ENCODE measurements at regions not wholly inside any gene's neighbourhood (a gene's known extent, or its start where the extent isn't known, plus 50 kb on each side); places are given as distances from the start of the nearest gene placed in this dataset.

DNA sequence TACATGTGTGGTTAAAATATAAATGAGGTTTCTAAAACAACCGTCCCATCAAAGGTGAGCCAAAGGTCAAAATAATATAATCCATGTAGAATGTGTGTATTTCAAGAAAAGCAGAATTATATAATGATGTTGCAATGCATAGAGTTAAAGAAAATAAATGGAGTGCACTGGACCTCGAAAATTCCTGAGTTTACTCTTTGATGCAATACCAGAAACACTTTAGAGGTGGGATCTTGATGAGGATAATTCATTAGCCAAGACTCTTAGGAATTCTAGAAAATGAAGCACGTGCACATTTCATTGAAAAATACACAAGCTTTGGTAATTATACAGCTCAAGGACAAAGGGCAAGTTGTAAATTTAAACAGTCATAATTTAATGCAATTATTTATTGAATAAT is 508.9 kb upstream of the ARGLU1 start:
- DNase-seq (ENCODE audit: low read depth in 4 of 4, low spot score in 1 of 4), result no peak

DNA sequence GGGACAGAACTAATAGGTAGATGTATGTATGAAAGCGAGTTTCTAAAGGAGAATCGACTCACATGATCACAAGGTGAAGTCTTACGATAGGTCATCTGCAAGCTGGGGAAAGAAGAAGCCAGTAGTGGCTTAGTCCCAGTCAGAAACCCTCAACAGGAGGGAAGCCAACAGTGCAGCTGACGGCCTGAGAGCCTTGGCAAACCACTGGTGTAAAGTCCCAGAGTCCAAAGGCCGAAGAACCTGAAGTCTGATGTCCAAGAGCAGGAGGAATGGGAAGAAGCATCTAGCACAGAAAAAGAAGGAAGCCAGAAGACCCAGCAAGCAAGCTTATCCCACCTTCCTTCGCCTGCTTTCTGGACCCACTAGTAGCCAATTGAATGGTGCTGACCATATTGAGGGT is 507.6 kb upstream of the ARGLU1 start:
- no peak for DNase-seq (ENCODE audit: low read depth in 4 of 4, low spot score in 1 of 4)

DNA sequence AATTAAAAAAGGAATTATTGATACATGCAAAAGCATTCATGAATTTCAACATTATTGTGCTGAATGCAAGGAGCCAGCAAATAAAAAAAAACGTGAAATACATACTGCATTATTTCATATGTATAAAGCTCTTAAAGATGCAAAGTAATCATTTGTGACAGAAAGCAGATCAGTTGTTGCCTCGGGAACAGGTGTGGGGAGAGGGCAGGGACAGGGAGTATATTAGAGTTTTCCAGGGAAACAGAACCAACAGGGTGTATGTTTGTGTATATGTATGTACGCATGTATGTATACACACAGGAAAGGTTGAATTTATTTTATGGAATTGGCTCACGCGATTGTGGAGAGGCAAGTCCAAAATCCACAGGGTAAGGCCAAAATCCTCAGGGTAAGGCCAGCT is 502.9 kb upstream of the ARGLU1 start:
- no peak for DNase-seq (ENCODE audit: low read depth in 4 of 4, low spot score in 1 of 4)

DNA sequence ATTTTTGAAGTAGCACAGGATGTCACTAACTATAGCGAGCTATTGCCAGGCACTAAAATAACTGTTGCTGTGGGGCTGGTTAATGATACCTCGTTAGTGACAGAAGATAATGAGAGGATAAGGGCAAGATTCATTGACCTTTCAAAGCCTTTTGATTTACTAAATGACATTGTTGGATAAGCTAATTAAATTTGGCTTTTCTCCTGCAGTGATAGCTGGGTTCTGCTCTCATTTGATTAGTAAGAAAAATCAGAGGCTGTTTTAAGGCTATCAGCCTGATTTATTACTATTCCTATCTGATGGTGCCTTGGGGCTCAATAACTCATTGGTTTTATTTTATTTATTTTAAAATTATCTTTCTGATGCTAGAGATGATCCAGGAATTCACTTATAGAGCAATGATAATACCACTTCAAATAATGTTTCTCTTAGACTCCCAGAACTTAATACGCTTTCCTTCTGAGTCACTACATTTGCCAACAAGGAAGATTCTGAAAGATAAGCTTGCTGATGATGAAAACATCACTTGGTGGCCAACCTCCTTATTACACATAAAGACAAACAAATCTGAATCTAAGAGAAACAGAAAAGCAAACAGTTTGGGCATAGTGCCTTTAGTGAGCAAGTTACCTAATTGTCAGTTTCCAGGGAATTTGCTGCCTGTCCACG is 501.3 kb upstream of the ARGLU1 start:
- DNase-seq (ENCODE audit: low read depth in 4 of 4, low spot score in 1 of 4), result no peak

DNA sequence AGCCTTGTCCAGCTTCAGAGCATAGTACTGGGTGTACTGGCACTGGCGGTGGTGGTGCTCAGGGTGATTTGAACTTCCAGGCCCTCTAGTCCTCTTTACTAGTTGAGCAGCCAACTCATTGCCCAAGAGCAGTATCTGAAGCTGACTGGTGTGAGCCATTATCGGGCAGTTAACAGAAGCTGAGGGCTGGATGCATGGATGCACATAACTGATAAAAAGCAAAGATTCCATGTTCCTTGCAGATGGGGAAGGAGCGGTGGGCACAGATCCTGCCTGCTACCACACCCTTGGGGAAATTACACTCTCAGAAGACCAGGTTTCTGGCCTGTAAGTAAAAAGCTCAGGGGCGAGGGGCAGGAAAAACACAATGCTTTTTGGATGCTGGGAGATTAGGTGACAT is 499.4 kb upstream of the ARGLU1 start:
- DNase-seq (ENCODE audit: low read depth in 4 of 4, low spot score in 1 of 4), result no peak

DNA sequence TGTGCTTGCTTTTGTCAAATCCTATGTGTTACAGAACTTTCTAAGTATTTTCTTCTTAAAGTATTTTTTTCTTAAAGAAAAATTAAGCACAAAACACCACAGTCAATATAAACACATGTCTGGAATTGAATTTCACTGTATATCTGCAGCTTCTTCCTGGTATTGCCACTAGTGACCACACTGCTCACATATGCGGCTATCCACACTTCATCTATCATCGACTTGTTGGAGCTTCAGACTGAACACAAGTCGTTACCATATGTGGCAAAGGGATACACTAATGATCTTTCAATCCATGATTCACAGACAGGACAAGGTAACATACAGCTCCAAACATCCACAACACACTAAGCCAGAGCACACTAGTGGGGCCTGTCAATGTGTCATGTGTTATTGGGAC is 498.4 kb upstream of the ARGLU1 start:
- no peak for DNase-seq (ENCODE audit: low read depth in 4 of 4, low spot score in 1 of 4)

DNA sequence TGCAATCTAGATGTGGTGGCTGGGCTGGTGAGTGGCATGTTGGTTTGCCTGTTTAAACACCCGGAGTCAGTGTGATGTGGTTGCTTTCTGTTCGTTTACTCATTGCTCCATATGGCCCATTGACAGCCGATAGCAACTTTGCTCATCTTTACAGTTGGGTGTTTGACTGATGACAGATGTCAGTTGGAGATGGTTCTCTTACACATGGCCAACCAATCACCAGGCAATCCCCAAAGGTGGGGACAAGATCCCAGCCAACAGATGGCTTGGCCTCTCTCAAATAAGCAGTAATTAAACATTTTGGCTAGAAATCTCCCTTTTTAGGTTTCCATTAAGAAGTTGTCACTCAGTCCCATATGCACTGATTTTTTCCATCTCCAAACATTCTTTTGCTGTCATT is 497.1 kb upstream of the ARGLU1 start:
- no peak for DNase-seq (ENCODE audit: low read depth in 4 of 4, low spot score in 1 of 4)

DNA sequence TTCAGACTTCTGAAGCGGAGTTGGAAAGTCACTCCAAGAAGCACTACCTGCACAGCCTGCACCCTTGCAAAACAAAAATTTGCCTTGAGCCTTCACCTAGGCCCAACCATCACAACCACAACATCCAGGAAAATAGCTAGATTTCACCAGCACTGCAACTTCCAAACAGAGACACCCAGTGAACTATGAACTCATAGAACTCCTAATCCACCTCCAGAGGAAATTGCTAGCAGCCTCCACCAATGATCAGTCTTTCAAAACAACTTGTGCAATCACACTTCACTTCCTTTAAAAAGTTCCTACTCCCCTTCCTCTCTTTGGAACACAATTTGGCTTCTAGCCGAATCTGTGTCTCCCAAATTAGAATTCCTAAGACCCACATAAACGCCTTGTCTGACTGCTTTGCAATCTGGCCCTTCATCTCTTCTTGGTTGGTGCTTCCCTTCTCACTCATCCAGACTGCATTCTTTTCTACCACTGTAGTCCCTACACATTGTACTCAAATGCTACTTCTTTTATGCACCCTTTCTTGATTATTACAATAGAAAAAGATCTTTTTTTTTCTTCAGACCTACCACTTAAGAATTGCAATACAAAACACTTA is 489.2 kb upstream of the ARGLU1 start:
- no peak for DNase-seq (ENCODE audit: low read depth in 4 of 4, low spot score in 1 of 4)

DNA sequence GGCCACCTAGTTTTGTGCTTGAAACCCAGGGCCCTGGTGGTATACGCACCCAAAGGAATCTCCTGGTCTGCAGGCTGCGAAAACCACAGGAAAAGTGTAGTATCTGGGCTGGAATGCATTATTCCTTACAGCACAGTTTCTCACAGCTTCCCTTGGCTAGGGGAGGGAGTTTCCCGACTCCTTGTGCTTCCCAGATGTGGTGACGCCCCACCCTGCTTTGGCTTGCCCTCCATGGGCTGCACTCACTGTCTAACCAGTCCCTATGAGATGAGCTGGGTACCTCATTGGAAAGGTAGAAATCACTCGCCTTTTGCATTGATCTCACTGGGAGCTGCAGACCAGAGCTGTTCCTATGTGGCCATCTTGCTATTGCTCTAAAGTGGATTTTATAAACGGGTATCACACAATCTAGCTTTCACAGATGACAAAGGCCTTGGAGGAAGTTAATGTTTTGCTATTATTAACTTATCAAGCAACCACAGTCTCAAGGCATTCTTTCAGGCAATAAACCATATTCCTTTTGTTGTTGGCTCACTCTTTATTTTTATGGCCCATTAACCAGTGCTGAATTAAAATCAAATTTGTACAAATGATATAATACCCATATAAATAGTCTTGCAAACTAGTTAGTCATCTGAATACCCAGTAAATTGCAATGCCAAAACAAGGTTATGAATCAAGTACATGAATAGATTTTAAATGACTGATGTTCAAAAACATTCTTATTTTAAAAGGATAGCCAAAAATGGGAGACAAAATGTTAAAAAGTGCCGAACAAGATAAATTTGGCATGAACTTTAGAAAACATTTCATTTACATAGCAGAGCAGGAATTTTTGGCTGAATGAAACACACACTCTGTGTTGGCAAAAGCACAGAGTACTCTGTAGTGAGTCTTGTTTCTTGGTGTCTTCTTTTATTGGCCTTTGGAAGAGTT is 475.4 kb upstream of the ARGLU1 start:
- no peak for DNase-seq (ENCODE audit: low read depth in 4 of 4, low spot score in 1 of 4)

DNA sequence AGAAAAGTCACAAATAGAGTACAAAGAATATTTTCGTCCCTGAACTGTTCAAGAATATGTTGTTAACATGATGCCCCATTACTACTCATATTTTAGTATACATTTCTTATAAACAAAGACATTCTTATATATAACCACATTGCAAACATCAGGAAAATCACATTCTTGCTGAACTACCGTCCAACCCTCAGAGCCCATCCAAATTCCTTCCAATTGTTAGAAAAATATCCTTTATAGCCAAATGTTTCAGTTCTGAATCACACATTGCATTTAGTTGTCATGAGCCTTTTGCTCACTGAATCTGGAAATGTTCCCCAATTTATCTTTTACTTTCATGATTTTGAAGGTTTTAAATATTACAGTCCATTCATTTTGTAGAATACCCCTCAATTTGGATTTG is 467.8 kb upstream of the ARGLU1 start:
- no peak for DNase-seq (ENCODE audit: low read depth in 4 of 4, low spot score in 1 of 4)

DNA sequence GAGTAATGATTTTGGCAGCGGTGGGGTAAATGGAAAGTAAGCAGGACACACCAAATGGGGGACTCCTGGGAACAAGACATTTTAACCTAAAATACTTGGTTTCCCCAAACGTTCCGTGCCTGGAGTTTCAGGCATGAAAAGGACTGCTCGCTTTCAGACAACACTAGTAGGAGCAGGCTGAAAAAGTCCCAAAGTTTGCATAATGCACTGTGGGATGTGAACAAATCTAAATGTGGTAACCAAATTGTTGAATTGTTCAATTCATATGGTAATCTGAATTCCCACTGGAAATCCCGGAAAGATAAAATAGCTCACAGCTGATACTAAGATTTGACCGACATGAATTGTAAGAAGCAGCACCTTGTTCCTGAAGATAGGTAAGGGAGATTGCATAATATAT is 467.2 kb upstream of the ARGLU1 start:
- DNase-seq (ENCODE audit: low read depth in 4 of 4, low spot score in 1 of 4), result no peak

DNA sequence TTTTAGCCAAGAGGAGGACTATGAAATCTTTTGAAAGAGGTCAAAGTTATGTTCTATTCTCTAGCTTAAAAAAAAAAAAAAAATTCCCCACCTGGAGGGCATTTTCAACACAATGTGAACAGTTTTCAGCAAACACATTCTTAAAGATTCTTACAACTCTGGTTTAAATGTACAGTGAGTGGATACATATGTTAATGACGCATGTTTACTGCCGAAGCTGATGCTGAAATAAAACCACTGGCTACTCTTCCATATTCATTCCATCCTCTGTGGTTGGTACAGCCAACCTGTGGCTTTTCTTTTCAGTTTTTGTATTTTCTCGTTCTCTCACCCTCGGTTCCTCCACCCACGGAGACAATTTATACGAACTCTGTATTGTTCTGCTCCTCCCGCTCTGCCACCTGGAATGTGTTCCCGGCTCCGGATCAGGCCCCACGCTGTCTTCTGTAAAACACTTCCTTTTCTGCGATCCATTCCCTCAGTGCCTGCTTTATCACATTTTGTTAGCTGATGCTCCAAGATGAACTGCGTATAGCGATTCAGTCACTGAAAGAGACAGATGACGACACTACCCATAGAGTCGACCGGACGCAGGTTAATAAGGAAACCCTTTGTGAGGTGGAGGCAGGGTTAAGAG is 466.4 kb upstream of the ARGLU1 start:
- DNase-seq (ENCODE audit: low read depth in 4 of 4, low spot score in 1 of 4), result no peak

DNA sequence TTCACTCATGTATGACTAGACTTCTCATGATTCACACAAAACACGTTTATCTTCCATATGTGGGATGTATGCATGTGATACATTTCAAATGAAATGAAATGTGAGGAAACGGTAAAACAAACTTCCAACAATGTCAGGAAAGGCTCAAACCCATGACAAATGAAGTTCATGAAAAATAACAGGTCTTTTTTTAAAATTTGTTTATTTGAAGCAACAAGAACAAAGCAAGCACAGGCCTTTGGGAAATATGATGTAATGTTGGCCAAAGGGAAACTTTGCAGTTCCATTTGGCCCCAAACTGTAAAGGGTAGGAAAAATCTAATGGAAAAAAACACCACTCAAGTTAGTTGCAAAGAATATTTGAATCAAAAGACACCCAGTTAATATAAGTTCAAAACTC is 463.8 kb upstream of the ARGLU1 start:
- no peak for DNase-seq (ENCODE audit: low read depth in 4 of 4, low spot score in 1 of 4)

DNA sequence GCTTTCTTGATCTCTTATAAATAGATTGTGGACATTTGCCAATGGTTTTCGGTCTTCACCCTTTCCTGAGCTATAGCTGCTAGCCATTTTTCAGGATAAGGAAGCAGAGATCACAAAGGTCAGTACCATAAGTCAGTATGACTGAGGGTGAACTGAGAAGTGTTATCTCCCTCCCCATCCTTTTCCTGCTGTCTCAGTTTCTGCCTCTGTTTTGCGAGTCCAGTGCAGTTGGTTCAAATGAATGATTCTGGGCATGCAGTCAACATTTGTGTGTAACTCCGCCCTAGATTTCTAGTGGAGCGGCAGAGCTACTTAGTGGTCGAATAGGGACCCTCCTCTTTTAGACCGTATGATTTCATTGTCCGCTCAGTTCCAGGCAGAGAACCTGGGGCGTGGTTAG is 460.8 kb upstream of the ARGLU1 start:
- DNase-seq (ENCODE audit: low read depth in 4 of 4, low spot score in 1 of 4), result no peak

DNA sequence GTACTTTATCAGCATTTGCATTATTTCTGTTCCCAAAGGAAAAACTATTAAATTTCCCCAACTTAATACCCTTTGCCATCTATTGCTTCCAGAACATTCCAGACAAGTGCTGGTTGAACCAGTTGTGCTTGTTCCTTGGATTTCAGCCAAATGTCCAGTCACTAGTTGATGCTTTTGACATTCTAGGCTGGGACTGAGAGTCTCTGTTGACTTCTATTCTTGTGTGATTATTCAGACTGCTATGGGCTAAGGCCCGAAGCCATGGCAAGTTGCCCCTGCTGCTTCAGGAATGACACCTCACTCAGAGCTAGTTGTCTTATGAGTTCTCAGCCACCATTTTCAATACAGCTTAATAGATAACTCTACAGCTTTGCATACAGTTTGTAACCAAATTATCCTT is 458.1 kb upstream of the ARGLU1 start:
- DNase-seq (ENCODE audit: low read depth in 4 of 4, low spot score in 1 of 4), result no peak

DNA sequence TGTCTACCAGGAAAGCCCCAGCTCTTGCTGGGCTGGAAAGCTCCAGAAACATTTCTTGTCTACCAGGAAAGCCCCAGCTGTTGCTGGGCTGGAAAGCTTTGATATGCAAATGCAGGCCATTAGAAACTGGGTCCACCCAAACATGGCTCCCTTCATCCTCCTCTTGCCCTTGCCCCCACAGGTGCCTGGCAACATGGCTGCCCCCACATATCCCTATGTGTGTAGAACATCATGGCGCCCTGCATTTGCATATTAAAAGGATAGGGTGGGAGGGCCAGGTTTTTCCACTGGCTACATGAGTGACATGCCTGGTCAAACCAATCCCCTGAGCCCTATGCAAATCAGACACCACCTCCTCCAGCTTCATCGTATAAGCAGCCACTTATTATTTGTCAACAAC is 455.4 kb upstream of the ARGLU1 start:
- no peak for DNase-seq (ENCODE audit: low read depth in 4 of 4, low spot score in 1 of 4)

DNA sequence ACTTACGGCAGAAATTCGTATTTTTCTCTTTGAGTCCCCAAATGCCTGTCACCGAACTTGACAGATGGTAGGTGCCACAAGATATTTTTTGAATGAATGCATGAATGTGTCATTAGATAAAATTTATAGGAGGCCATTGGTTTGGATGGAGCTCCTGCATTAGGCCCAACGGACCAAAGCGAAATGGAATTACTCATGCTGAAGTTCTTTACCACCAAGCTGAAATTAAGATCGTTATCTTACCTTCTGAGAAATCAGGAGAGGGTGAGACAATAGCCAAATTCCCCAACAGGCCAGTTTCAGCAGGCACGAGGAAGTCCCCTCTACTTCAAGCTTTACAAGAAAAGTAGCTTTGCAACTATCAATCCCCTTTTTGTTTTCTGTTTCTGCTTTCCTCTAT is 452.5 kb upstream of the ARGLU1 start:
- no peak for DNase-seq (ENCODE audit: low read depth in 4 of 4, low spot score in 1 of 4)

DNA sequence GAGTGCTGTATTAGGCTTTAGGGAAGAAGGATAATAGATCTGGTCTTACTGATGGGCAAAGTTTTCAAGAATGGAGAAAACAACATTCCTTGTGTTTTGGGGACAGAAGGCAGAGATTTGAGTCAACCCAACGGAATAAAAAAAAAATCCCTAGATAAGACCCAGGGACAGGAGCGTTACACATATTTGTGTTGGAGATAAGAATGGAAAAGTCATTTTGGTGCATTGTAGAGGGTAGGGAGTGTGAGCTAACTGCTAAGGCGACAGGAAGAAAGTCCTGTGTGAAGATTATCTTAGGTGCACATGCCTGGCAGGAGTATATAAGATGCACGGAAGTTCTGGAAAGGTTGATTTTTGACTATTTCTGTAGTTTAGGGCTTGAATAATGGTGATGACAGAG is 450.3 kb upstream of the ARGLU1 start:
- DNase-seq (ENCODE audit: low read depth in 4 of 4, low spot score in 1 of 4), result no peak

DNA sequence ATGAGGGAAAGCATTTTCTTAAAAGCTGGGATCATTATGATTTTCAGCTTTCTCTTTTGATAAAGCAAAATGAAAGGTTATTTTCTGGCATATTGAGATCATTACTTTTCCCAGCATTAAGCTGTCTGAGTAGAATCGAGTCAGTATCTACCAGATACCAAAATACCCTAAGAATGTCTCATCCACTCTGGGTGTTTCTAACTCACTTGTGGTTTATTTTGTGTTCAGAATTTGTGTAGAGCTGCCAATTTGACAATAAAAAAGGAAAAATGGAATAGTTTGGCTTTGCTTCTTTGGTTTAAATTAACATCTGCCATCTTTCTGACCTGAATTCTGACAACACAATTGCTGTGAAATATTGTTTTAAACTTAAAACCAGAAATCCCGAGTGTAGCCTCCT is 438.7 kb upstream of the ARGLU1 start:
- DNase-seq (ENCODE audit: low read depth in 4 of 4, low spot score in 1 of 4), result no peak

DNA sequence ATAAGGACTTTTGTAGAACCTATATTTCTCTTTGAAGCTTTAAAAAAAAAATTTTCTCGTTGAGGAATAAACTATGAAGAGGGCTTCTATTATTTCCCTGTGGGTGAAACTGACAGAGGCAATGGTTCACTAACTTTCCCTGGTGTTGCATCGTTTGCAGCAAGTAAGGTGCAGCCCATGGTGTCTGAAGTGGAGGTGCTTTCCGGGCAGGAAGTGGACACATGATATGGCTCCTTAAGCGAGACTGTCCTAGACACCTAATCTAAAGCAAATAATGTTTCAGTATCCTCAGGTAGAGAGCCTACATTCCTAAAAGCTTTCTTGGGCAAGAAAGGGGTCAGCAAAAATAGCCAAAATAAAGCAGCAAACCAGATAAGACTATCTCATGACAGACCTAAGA is 437.6 kb upstream of the ARGLU1 start:
- no peak for DNase-seq (ENCODE audit: low read depth in 4 of 4, low spot score in 1 of 4)

DNA sequence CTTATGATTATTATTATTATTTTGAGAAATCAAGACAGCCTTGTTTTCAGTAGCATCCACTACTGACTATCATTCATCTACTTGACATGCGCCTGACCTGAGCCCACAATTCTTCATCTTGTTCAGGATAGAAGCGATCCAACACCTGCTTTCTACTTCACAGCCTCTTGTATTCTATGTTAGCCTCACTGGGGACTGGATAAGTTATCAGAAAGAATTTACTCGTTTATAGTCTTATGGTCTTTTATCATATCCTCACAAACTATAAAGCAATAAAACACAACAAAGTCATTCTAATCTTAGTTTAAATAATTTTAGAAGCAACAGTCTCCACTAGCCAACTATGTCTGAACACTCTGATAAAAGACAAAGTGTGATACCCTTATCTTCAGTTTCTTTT is 436.0 kb upstream of the ARGLU1 start:
- DNase-seq (ENCODE audit: low read depth in 4 of 4, low spot score in 1 of 4), result no peak

DNA sequence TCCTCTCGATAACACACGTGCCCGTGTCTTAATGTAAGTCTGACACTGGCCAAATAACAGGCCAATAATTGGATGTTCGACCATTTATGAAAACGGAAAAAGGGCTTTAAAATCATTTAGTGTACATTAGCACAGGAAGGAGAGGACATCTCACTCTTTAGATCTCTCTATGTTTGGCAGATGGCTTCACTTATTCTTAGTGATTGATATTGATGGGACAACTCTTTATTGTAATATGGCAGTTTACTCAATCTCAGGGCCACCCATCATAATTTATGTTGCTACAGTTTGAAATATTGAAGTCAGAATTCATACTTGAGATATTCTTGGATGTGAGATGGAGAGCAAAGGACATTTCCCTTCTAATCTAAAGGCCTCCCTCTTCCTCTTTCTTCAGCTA is 430.7 kb upstream of the ARGLU1 start:
- no peak for DNase-seq (ENCODE audit: low read depth in 4 of 4, low spot score in 1 of 4)
